PC-9 (cell line): ENCODE measurements at regions not wholly inside any gene's neighbourhood (a gene's known extent, or its start where the extent isn't known, plus 50 kb on each side); places are given as distances from the start of the nearest gene placed in this dataset.

Experiments used
- BruUV-seq: library from RNA; stranded (reverse); fragments of 400-500 nt; replicated peaks from 2 replicates; lab custom pipeline; 2021; lab: Mats Ljungman, UMichigan
- CTCF ChIA-PET: fragments of 300-600 bp; sonication (Branson Sonifier 250); formaldehyde crosslinking; loops from one replicate; lab custom pipeline; 2022; ENCODE audit warnings: antibody characterized with exemption; lab: Charles Lee
- POLR2A ChIA-PET: fragments of 300-600 bp; sonication (Branson Sonifier 250); formaldehyde crosslinking; loops from one replicate; lab custom pipeline; 2022; ENCODE audit warnings: antibody characterized with exemption; ENCODE audit not compliant: unreplicated experiment; lab: Charles Lee
- DNase-seq, 2 experiments: peaks; one replicate each; pipeline versions ENCODE4 v3.0.0 to v3.0.0-alpha.2; 2015 to 2022; ENCODE audit warnings: mixed read lengths in 1 of 2
- H2AFZ ChIP-seq: fragments of 200-600 bp; sonication (generic); 2 replicates; pipeline ENCODE4 v1.8.1; 2017; ENCODE audit warnings: antibody characterized with exemption
- H3F3A ChIP-seq: fragments of 200-600 bp; sonication (generic); 2 replicates; pipeline ENCODE4 v1.8.1; 2017; ENCODE audit warnings: antibody characterized with exemption, mild to moderate bottlenecking, low read depth; ENCODE audit not compliant: insufficient read depth
- H3K27ac ChIP-seq: fragments of 200-600 bp; sonication (generic); 2 replicates; pipeline ENCODE4 v1.6.1; 2016; ENCODE audit warnings: mixed run types
- H3K27me3 ChIP-seq: fragments of 200-600 bp; sonication (generic); 2 replicates; pipeline ENCODE4 v1.6.1; 2016; ENCODE audit warnings: low read depth, mixed run types; ENCODE audit not compliant: insufficient read depth
- H3K36me3 ChIP-seq: fragments of 200-600 bp; sonication (generic); 2 replicates; pipeline ENCODE4 v1.6.1; 2016; ENCODE audit warnings: low read depth, mixed run types
- H3K4me1 ChIP-seq: fragments of 200-600 bp; sonication (generic); replicated peaks from 2 replicates; pipeline ENCODE4 v1.6.1; 2016; ENCODE audit warnings: mixed run types; ENCODE audit not compliant: insufficient read depth
- H3K4me2 ChIP-seq: fragments of 200-600 bp; sonication (generic); 2 replicates; pipeline ENCODE4 v1.6.1; 2017; ENCODE audit warnings: mixed run types
- H3K4me3 ChIP-seq: fragments of 200-600 bp; sonication (generic); 2 replicates; pipeline ENCODE4 v1.6.1; 2016; ENCODE audit warnings: mixed run types
- H3K79me2 ChIP-seq: fragments of 200-600 bp; sonication (generic); 2 replicates; pipeline ENCODE4 v1.6.1; 2017; ENCODE audit warnings: low read depth, mixed run types
- H3K9me2 ChIP-seq: fragments of 200-600 bp; sonication (generic); 2 replicates; pipeline ENCODE4 v1.8.1; 2017; ENCODE audit warnings: mild to moderate bottlenecking; ENCODE audit not compliant: insufficient read depth
- H3K9me3 ChIP-seq: fragments of 200-600 bp; sonication (generic); 2 replicates; pipeline ENCODE4 v1.8.1; 2016; ENCODE audit warnings: low read depth; ENCODE audit not compliant: insufficient read depth
- H4K20me1 ChIP-seq: fragments of 200-600 bp; sonication (generic); 2 replicates; pipeline ENCODE4 v1.8.1; 2017; ENCODE audit not compliant: insufficient read depth
- CTCF ChIP-seq: fragments of 200-600 bp; sonication (generic); conservative IDR thresholded peaks from 2 replicates; pipeline ENCODE4 v1.6.1; 2017; ENCODE audit warnings: mixed run types, antibody characterized with exemption, mild to moderate bottlenecking, moderate library complexity
- EZH2 ChIP-seq: fragments of 200-600 bp; sonication (generic); IDR thresholded peaks from 2 replicates; pipeline ENCODE4 v1.8.0; 2017; ENCODE audit warnings: antibody characterized with exemption, low read depth
- intact Hi-C: fragments of 100-400 bp; cut with micrococcal nuclease; formaldehyde crosslinking; loops from one replicate; pipeline ENCODE4 v1.10.0; 2022; ENCODE audit not compliant: unreplicated experiment

- Histone ChIP-seq H4K20me1 (no peaks in the 10 kb centered on the region), H3K4me3 (no peak overlapping the region), H3K4me1 (no peaks in the 10 kb centered on the region), H2AFZ (no peak overlapping the region), H3K4me2 (no peak overlapping the region), H3K27me3 (no peaks in the 10 kb centered on the region), H3K79me2 (no peaks in the 10 kb centered on the region), H3K9me3 (no peaks in the 10 kb centered on the region), H3K36me3 (no peaks in the 10 kb centered on the region), H3K9me2 (no peaks in the 10 kb centered on the region), H3K27ac (no peak overlapping the region), H3F3A (no peaks in the 10 kb centered on the region)
- TF ChIP-seq CTCF = no peak
- TF ChIP-seq EZH2 = no peak
- ChIA-PET CTCF (no interaction called here), POLR2A (no interaction called here)
- BruUV-seq = no TSS peak
- intact Hi-C loops = no loop called here
- no peak for DNase-seq
Measured at GRCh38 chr14:96986256-96987085, 189.3 kb downstream of the VRK1 start.

DNA sequence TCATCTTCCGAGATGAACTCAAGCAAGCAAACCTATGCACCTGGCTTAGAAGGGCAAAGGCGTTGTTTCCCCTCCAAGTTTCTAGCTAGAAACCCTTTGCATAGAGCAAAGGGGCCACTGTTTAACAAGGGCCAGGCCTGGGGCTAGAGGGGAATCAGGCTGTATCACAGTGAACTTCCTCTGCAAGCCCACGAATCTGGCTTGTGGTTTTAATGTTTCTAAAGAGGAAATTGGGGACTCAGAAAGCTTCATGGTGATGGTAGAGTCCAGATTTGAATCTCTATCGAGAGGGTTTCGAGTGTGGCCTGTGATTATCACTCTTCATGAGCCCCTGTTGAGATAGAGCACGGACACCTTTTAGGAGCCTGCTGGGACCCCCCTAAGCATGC is 189.9 kb downstream of the VRK1 start:
- H3K4me1 ChIP-seq = no peaks in the 10 kb centered on the region
- H3K27me3 ChIP-seq = no peaks in the 10 kb centered on the region
- H3K4me2 ChIP-seq = no peak overlapping the region
- no peaks in the 10 kb centered on the region for H3K9me2 ChIP-seq
- H3K79me2 ChIP-seq = no peaks in the 10 kb centered on the region
- no peak overlapping the region for H2AFZ ChIP-seq
- H3F3A ChIP-seq = no peaks in the 10 kb centered on the region
- H4K20me1 ChIP-seq = no peaks in the 10 kb centered on the region
- POLR2A ChIA-PET = no interaction called here
- no peaks in the 10 kb centered on the region for H3K9me3 ChIP-seq
- intact Hi-C loops = no loop called here
- TF ChIP-seq CTCF (no peak), EZH2 (no peak)
- H3K4me3 ChIP-seq = no peak overlapping the region
- H3K27ac ChIP-seq = no peak overlapping the region
- CTCF ChIA-PET = no interaction called here
- DNase-seq = no peak
- no TSS peak for BruUV-seq
- H3K36me3 ChIP-seq = no peaks in the 10 kb centered on the region

DNA sequence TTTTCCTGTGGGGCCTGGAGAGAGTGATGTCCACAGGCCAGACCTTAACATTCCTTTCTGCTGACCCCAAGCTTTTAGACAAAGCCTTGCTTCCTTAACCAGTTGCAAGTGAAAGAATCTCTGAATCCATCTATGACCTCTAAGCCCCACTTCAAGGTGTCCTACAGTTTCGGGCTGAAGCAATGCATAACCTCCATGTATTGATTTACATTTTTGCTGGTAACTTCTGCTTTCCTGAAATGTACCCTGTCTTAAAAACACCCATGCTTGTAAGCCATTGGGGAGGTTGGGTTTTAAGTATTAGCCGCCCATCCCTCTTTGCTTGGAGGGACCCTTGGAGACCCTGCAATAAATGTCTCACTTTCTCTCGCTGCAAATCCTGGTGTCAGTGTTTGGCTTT is 190.6 kb downstream of the VRK1 start:
- H2AFZ ChIP-seq = no peak overlapping the region
- H3K36me3 ChIP-seq = no peaks in the 10 kb centered on the region
- H4K20me1 ChIP-seq = no peaks in the 10 kb centered on the region
- DNase-seq = no peak
- ChIA-PET CTCF (no interaction called here), POLR2A (no interaction called here)
- H3K9me2 ChIP-seq = no peaks in the 10 kb centered on the region
- no peaks in the 10 kb centered on the region for H3F3A ChIP-seq
- no peaks in the 10 kb centered on the region for H3K9me3 ChIP-seq
- intact Hi-C loops = no loop called here
- no peak for TF ChIP-seq CTCF
- H3K4me2 ChIP-seq = no peak overlapping the region
- no peak overlapping the region for H3K27ac ChIP-seq
- BruUV-seq = no TSS peak
- no peaks in the 10 kb centered on the region for H3K4me1 ChIP-seq
- H3K27me3 ChIP-seq = no peaks in the 10 kb centered on the region
- no peaks in the 10 kb centered on the region for H3K79me2 ChIP-seq
- H3K4me3 ChIP-seq = no peak overlapping the region
